H9 (cell line): ENCODE measurements at regions not wholly inside any gene's neighbourhood (a gene's known extent, or its start where the extent isn't known, plus 50 kb on each side); places are given as distances from the start of the nearest gene placed in this dataset.

ENCODE experiments used
- DNase-seq: peaks from one replicate; pipeline ENCODE4 v3.0.0-alpha.2; 2017
- H2AFZ ChIP-seq: one replicate; pipeline ENCODE4 v1.6.1; 2013; ENCODE audit warnings: mild to moderate bottlenecking, low read length, control low read depth, moderate library complexity
- H2AK5ac ChIP-seq: 2 replicates; pipeline ENCODE4 v1.6.1; 2013; ENCODE audit warnings: low read length, control low read depth, mixed read lengths; ENCODE audit not compliant: insufficient read length
- H2BK120ac ChIP-seq: one replicate; pipeline ENCODE4 v1.6.1; 2013; ENCODE audit warnings: low read depth, mild to moderate bottlenecking, low read length, control low read depth, inconsistent platforms; ENCODE audit not compliant: poor library complexity, severe bottlenecking
- H2BK12ac ChIP-seq: 2 replicates; pipeline ENCODE4 v1.6.1; 2013; ENCODE audit warnings: low read length, control low read depth, mixed read lengths, low read depth; ENCODE audit not compliant: insufficient read length
- H2BK15ac ChIP-seq: 2 replicates; pipeline ENCODE4 v1.6.1; 2013; ENCODE audit warnings: low read depth, low read length, control low read depth
- H2BK20ac ChIP-seq: one replicate; pipeline ENCODE4 v1.6.1; 2013; ENCODE audit warnings: low read depth, mild to moderate bottlenecking, low read length, control low read depth, inconsistent platforms; ENCODE audit not compliant: poor library complexity, severe bottlenecking
- H2BK5ac ChIP-seq: 2 replicates; pipeline ENCODE4 v1.6.1; 2013; ENCODE audit warnings: low read length, control low read depth, mixed read lengths; ENCODE audit not compliant: insufficient read length
- H3K14ac ChIP-seq: 2 replicates; pipeline ENCODE4 v1.6.1; 2013; ENCODE audit warnings: low read length, control low read depth; ENCODE audit not compliant: insufficient read depth
- H3K18ac ChIP-seq: 2 replicates; pipeline ENCODE4 v1.6.1; 2013; ENCODE audit warnings: low read depth, mild to moderate bottlenecking, mixed read lengths, low read length, control low read depth; ENCODE audit not compliant: insufficient read length
- H3K23ac ChIP-seq: 2 replicates; pipeline ENCODE4 v1.6.1; 2013; ENCODE audit warnings: low read length, control low read depth, mixed read lengths, low read depth; ENCODE audit not compliant: insufficient read length
- H3K23me2 ChIP-seq: 2 replicates; pipeline ENCODE4 v1.6.1; 2013; ENCODE audit warnings: low read depth, mild to moderate bottlenecking, mixed read lengths, low read length, control low read depth; ENCODE audit not compliant: insufficient read length, poor library complexity, severe bottlenecking
- H3K27ac ChIP-seq: 2 replicates; pipeline ENCODE4 v1.5.1; 2013; ENCODE audit warnings: low read length, control low read depth, mixed read lengths, low read depth; ENCODE audit not compliant: insufficient read length
- H3K27me3 ChIP-seq: 2 replicates; pipeline ENCODE4 v1.6.1; 2013; ENCODE audit warnings: low read length, control low read depth, inconsistent platforms; ENCODE audit not compliant: insufficient read depth
- H3K4ac ChIP-seq: 2 replicates; pipeline ENCODE4 v1.6.1; 2013; ENCODE audit warnings: low read depth, mild to moderate bottlenecking, control low read depth, inconsistent platforms, low read length, moderate library complexity
- H3K4me1 ChIP-seq: 2 replicates; pipeline ENCODE4 v1.6.1; 2013; ENCODE audit warnings: low read length, control low read depth, inconsistent platforms; ENCODE audit not compliant: insufficient read depth
- H3K4me2 ChIP-seq: 2 replicates; pipeline ENCODE4 v1.6.1; 2013; ENCODE audit warnings: low read length, control low read depth, mixed read lengths; ENCODE audit not compliant: insufficient read length, insufficient read depth
- H3K56ac ChIP-seq: 2 replicates; pipeline ENCODE4 v1.6.1; 2013; ENCODE audit warnings: low read depth, mild to moderate bottlenecking, mixed read lengths, low read length, control low read depth; ENCODE audit not compliant: insufficient read length
- H3K79me1 ChIP-seq: 2 replicates; pipeline ENCODE4 v1.6.1; 2013; ENCODE audit warnings: low read depth, mild to moderate bottlenecking, moderate library complexity, low read length, control low read depth, inconsistent platforms; ENCODE audit not compliant: insufficient read depth, poor library complexity, severe bottlenecking
- H3K79me2 ChIP-seq: 2 replicates; pipeline ENCODE4 v1.6.1; 2013; ENCODE audit warnings: low read length, control low read depth, inconsistent platforms; ENCODE audit not compliant: insufficient read depth
- H3K9ac ChIP-seq: 2 replicates; pipeline ENCODE4 v1.6.1; 2013; ENCODE audit warnings: low read length, control low read depth, mixed read lengths; ENCODE audit not compliant: insufficient read length; ENCODE audit errors: extremely low read depth
- H3K9me3 ChIP-seq: one replicate; pipeline ENCODE4 v1.6.1; 2013; ENCODE audit warnings: low read depth, low read length, inconsistent platforms; ENCODE audit not compliant: control insufficient read depth
- H3T11ph ChIP-seq: one replicate; pipeline ENCODE4 v1.6.1; 2013; ENCODE audit warnings: mild to moderate bottlenecking, low read length, control low read depth, inconsistent platforms
- H4K20me1 ChIP-seq: one replicate; pipeline ENCODE4 v1.6.1; 2013; ENCODE audit not compliant: control insufficient read depth, insufficient read length, insufficient read depth
- H4K5ac ChIP-seq: 2 replicates; pipeline ENCODE4 v1.6.1; 2013; ENCODE audit warnings: low read depth, mild to moderate bottlenecking, mixed read lengths, low read length, control low read depth; ENCODE audit not compliant: insufficient read length
- H4K8ac ChIP-seq: replicated peaks from 2 replicates; pipeline ENCODE4 v1.6.1; 2013; ENCODE audit warnings: low read length, control low read depth, mixed read lengths, low read depth; ENCODE audit not compliant: insufficient read length
- H4K91ac ChIP-seq: 2 replicates; pipeline ENCODE4 v1.6.1; 2013; ENCODE audit warnings: low read depth, mild to moderate bottlenecking, moderate library complexity, mixed read lengths, low read length, control low read depth; ENCODE audit not compliant: insufficient read length
- H3K27ac Mint-ChIP-seq, 3 experiments: 2 replicates in 2 of 3; 3 replicates in 1 of 3; pipeline ENCODE4 v1.8.0; 2020 to 2021; ENCODE audit warnings: mixed read lengths in 3 of 3, mild to moderate bottlenecking in 1 of 3, moderate library complexity in 1 of 3
- H3K27me3 Mint-ChIP-seq: 2 replicates; pipeline ENCODE4 v1.8.0; 2021; ENCODE audit warnings: low read depth, mild to moderate bottlenecking, moderate library complexity, mixed read lengths
- H3K36me3 Mint-ChIP-seq, 3 experiments: 2 replicates in 2 of 3; 3 replicates in 1 of 3; pipeline ENCODE4 v1.8.0; 2020 to 2021; ENCODE audit warnings: low read depth in 3 of 3, mixed read lengths in 3 of 3; ENCODE audit not compliant: insufficient read depth in 1 of 3
- H3K4me1 Mint-ChIP-seq, 2 experiments: 2 replicates each; pipeline ENCODE4 v1.8.0; 2020; ENCODE audit warnings: mixed read lengths in 2 of 2
- H3K4me3 Mint-ChIP-seq, 2 experiments: 2 replicates in 1 of 2; 3 replicates in 1 of 2; pipeline ENCODE4 v1.8.0; 2020 to 2021; ENCODE audit warnings: mild to moderate bottlenecking in 2 of 2, mixed read lengths in 2 of 2, moderate library complexity in 1 of 2
- H3K9me3 Mint-ChIP-seq, 2 experiments: 2 replicates in 1 of 2; 3 replicates in 1 of 2; pipeline ENCODE4 v1.8.0; 2020; ENCODE audit warnings: mild to moderate bottlenecking in 2 of 2, mixed read lengths in 2 of 2, moderate library complexity in 1 of 2
- WGBS: extraction: QIAGEN DNeasy Blood & Tissue Kit; methylation state at CpG from one replicate; pipeline ENCODE4 v1.1.7; 2013; ENCODE audit warnings: missing lambda C conversion rate, low lambda C conversion rate, mixed read lengths; ENCODE audit not compliant: insufficient read length; ENCODE audit errors: extremely low coverage; 5-methylcytosine and 5-hydroxymethylcytosine counted together
- TF ChIP-seq, protein P1 (sequence below): fragments of 200-600 bp; sonication (generic); conservative IDR thresholded peaks from 3 replicates; pipeline ENCODE4 v1.8.0; 2021; ENCODE audit warnings: antibody characterized with exemption, mild to moderate bottlenecking

- Histone ChIP-seq H4K5ac (no peak overlapping the region), H2BK5ac (no peak overlapping the region), H3K27me3 (no peaks in the 10 kb centered on the region), H3K56ac (no peak overlapping the region), H3K79me1 (no peaks in the 10 kb centered on the region), H3K4ac (no peak overlapping the region), H3K18ac (no peak overlapping the region), H4K8ac (no peak overlapping the region), H2AK5ac (no peak overlapping the region), H3K4me1 (no peaks in the 10 kb centered on the region), H2BK12ac (no peak overlapping the region), H3K23ac (no peak overlapping the region), H2BK20ac (no peak overlapping the region), H4K20me1 (no peaks in the 10 kb centered on the region), H3K4me2 (no peak overlapping the region), H2BK120ac (no peak overlapping the region), H3K23me2 (no peaks in the 10 kb centered on the region), H3K9ac (no peak overlapping the region), H3K27ac (no peak overlapping the region), H3K79me2 (no peaks in the 10 kb centered on the region), H3K14ac (no peak overlapping the region), H2BK15ac (no peak overlapping the region), H4K91ac (no peak overlapping the region), H3K9me3 (no peaks in the 10 kb centered on the region), H2AFZ (no peak overlapping the region), H3T11ph (no peak overlapping the region)
- no peak for DNase-seq
- Mint-ChIP-seq H3K27ac (no peak overlapping the region), H3K36me3 (peaks cover 0 to 15% (median 0%) of the 10 kb centered on the region in 3 experiments; a peak in 4 of 7 replicates), H3K27me3 (no peaks in the 10 kb centered on the region), H3K4me3 (no peak overlapping the region), H3K9me3 (peaks cover 9 to 15% of the 10 kb centered on the region in 2 experiments), H3K4me1 (peaks cover 4 to 9% of the 10 kb centered on the region in 2 experiments; a peak in 3 of 4 replicates)
- WGBS, result no CpG with 5 or more reads among the region's 3 CpGs
- TF ChIP-seq, protein P1, sequence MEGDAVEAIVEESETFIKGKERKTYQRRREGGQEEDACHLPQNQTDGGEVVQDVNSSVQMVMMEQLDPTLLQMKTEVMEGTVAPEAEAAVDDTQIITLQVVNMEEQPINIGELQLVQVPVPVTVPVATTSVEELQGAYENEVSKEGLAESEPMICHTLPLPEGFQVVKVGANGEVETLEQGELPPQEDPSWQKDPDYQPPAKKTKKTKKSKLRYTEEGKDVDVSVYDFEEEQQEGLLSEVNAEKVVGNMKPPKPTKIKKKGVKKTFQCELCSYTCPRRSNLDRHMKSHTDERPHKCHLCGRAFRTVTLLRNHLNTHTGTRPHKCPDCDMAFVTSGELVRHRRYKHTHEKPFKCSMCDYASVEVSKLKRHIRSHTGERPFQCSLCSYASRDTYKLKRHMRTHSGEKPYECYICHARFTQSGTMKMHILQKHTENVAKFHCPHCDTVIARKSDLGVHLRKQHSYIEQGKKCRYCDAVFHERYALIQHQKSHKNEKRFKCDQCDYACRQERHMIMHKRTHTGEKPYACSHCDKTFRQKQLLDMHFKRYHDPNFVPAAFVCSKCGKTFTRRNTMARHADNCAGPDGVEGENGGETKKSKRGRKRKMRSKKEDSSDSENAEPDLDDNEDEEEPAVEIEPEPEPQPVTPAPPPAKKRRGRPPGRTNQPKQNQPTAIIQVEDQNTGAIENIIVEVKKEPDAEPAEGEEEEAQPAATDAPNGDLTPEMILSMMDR, result no peak
These were observed 225.5 kb upstream of the RBMS1 start for GRCh38 chr2:160719116-160719515.
